Suppressor macrophage treated with lipopolysaccharide for 1 hour (primary cell): ENCODE measurements at regions not wholly inside any gene's neighbourhood (a gene's known extent, or its start where the extent isn't known, plus 50 kb on each side); places are given as distances from the start of the nearest gene placed in this dataset.

ENCODE experiments used
- DNase-seq, 3 donors: peaks; one replicate each; pipeline ENCODE4 v3.0.0-alpha.2; 2020 to 2022

DNA sequence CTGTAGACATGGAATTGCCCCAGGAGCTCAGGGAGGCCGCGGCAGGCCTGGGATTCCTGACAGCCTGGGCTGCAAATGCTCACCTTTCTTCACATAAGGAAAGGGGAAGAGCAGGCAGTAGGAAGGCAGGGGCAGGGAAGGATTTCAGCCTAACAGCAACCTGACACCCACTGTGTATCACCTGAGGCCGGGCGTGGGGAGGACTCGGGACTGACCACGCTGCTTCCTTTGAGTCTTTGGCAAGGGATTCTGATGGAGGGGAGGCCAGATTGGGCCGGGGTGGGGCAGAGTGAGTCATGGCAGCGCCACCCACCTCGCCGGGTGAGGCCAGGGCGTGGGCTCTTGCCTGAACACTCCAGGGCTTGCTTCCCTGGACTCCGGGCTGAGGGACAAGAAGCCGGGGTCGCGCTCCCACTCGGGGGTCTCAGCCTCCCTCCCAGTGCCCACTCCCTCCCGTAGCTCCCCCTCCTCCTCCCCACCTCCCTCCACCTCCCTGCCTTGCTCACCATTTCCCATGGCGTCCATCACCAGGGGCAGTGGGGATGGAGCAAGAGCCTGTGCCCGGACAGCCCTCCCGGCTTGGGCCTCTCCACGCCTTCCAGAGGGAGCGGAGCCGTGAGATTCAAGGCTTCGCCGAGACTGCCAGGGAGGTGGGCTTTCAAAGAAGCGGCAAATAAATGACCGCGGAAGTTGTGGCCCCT, 247.9 kb upstream of the RTL1 start:
- no peak for DNase-seq

GRCh38 chr14:101151927-101152305, 248.4 kb upstream of the RTL1 start:
- no peak for DNase-seq

DNA sequence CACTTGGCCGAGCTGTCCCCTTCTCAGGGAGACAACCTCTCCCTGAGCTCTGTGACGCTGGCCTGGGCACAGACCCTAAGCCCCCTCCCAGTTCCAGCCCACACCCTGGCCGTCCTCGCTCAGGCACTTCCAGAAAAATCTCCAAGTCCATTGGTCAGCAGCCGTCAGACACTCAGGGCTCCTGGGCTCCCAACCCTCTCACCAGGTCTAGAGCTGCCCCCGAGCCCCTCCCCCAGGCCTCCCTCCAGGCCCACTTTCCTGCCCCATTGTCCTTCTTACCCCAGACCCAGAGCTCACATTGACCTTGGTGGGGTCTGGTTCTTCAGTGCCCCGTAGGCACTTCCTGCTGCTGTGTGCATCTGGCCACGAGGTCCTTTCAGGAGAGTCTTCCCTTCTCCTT, 249.3 kb upstream of the RTL1 start:
- no peak for DNase-seq

DNA sequence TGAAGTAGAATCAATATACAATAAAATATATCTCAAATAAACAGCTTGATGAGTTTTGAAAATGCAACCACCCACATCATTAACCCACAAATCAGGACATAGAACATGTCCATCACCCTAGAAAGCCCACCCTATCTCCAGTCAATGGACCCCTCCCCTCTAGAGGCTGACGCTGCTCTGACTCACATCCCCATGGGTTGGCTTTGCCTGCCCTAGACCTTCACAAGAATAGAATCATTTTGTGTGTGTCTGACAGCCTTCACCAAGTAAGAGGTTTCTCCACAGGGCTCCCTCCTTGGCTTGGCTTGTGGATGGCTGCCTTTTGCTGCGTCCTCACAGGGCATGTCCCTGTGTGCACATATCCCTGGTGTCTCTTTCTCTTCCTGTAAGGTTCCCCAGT, 250.2 kb upstream of the RTL1 start:
- DNase-seq: no peak

DNA sequence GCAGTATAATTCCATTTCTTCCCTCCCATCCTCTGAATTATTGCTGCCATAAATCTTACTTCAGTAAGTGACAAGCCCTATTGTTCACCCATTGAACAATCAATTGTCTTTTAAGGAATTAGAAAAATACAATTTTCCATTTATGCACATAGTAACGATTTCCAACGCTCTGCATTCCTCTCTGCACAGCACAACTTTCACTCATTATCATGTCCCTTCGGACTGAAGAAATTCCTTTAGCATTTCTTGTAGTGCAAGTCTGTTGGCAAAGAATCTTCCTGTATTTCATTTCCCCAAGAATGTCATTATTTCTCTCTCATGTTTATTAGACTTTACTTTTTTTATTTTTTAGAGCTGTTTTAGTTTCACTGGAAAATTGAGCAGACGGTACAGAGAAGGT, 252.1 kb upstream of the RTL1 start:
- DNase-seq: no peak

DNA sequence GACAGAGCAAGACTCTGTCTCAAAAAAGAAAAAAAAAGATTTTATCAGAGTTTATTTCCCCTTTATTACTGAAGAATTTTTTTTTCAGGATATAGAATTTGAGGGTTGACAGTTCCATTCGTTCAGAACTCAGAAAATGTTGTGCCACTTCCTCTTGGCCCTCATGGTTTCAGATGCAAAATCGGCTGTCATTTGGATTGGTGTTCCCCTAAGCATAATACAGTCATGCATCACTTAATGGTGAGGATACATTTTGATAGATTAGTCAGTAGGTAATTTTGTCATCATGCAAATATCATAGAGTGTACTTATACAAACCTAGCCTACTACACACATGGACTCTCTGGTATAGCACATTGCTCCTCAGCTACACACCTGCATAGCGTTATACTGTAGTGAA, 263.9 kb upstream of the RTL1 start:
- DNase-seq: no peak

- DNase-seq: no peak
Observed at GRCh38 chr14:101169267-101169666, 265.7 kb upstream of the RTL1 start.

DNA sequence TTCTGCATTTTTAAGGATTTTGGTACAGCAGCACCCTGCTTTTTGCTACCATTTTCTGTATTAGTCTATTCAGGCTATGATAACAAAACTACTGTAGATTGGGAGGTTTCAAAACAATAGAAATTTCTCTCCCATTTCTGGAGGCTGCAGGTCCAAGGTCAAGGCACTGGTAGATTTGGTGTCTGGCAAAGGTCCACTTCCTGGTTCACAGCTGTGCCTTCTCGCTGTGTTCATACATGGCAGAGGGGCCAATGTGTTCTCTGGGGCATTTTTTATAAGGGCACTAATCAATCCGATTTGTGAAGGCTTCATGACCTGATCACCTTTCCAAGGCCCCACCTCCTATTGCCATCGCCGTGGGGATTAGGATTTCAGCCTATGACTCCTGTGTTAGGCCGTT, 268.1 kb upstream of the RTL1 start:
- no peak for DNase-seq

GRCh38 chr14:101173698-101174521, 270.4 kb upstream of the RTL1 start:
- no peak for DNase-seq

- DNase-seq: no peak
Observed at GRCh38 chr14:101174522-101174838, 271.0 kb upstream of the RTL1 start.

DNA sequence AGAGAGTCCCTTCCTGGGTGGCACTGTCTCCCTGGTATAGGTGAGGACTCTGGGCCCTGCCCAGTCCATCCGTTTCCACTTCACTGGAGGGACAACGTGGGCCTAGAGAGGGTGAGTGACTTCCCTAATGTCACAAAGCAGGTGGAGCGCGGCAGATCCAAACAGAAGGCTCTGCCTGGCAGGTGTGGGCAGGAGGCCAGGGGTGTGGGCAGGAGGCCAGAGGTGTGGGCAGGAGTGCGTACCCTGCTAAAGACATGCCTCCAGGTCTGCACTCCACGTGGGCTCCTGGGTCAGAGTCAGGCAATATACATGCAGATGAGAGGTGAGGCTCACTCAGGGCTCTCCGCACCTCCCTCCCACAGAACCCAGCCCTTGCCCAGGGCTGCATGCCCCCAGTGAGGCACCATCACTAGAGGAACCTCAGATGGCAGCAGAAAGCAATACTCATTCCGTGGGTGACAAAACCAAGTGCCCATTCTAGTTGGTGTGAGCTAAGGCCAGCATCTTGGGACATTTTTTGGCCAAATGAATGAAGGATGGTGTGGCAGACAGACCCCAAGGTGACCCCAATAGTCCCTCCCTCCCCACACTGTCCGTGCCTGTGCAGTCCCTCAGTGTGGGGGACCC, 271.6 kb upstream of the RTL1 start:
- no peak for DNase-seq

DNA sequence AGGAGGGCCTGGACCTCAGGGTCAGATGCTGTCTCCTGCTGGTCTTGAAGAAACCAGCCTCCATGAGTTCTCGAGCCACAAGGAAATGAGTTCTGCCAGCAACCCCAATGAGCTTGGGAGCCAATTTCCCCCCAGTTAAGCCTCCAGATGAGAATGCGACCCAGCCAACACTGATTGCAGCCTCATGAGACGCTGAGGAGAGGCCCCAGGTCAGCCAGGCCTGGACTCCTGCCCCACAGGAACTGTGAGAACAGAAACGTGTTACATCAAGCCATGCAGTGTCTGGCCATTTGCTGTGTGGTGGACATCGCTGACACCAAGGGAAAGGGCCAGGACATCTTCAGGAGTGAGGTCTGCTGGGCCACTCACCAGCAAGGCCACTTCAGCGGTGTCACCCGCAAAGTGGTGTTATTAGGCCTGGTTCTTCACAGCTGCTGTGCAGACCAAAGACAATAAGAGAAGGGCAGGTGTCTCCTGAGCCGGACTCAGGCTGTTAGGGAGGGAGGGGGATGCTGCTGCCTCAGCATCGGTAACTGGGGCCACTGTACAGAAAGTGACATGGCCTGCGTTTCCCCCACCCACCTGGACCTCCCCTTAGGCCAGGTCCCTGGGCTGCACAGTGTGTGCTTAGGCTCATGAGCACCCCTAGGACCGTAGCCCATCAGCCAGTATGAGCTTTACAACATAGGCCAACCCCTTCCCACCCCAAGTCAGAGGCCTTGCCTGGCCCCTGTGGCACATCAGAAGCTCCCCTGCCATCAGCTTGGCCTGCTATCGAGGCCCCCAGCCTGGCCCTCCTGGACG, 272.4 kb upstream of the RTL1 start:
- no peak for DNase-seq

- DNase-seq: no peak
Observed at GRCh38 chr14:101176535-101177205, 273.1 kb upstream of the RTL1 start.

- no peak for DNase-seq
Observed at GRCh38 chr14:101177301-101177971, 273.9 kb upstream of the RTL1 start.

- DNase-seq: no peak
Observed at GRCh38 chr14:101178184-101179072, 274.9 kb upstream of the RTL1 start.

- no peak for DNase-seq
Observed at GRCh38 chr14:101179691-101180211, 276.2 kb upstream of the RTL1 start.

GRCh38 chr14:101181446-101182313, 278.2 kb upstream of the RTL1 start:
- DNase-seq: no peak

DNA sequence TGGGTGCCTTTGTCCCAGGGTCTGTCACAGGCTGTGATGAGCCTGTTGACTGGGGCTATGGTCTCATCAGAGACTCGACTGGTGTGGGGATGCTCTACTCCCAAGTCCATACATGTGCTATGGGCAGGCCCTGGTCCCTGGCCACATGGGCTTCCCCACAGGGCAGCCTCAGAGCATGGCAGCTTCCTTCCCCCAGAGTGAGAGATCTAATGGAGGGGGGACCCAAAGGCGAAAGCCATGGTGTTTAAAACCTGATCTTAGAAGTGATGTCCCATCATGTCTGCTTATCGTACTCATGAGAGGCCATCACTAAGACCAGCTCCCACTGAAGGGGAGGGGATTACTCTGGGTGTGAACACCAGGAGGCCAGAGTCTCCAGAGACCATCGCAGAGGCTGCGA, 279.0 kb upstream of the RTL1 start:
- DNase-seq: no peak

GRCh38 chr14:101183376-101184103, 280.0 kb upstream of the RTL1 start:
- no peak for DNase-seq
